GM23338 (cell line): ENCODE measurements at regions not wholly inside any gene's neighbourhood (a gene's known extent, or its start where the extent isn't known, plus 50 kb on each side); places are given as distances from the start of the nearest gene placed in this dataset.

Experiments
- ATAC-seq: fragments of 200-7000 bp; cut with Tn5 transposase; 3 replicates; pipeline ENCODE4 v1.9.1; 2020
- DNase-seq: peaks from one replicate; pipeline ENCODE4 v3.0.0-alpha.2; 2015; ENCODE audit warnings: low spot score
- H2AFZ ChIP-seq: fragments of 200-600 bp; sonication (generic); 2 replicates; pipeline ENCODE4 v1.8.0; 2016; ENCODE audit warnings: antibody characterized with exemption, mild to moderate bottlenecking, moderate library complexity
- H3F3A ChIP-seq: fragments of 200-600 bp; sonication (generic); replicated peaks from 2 replicates; pipeline ENCODE4 v1.8.0; 2017; ENCODE audit warnings: antibody characterized with exemption, mixed run types, low read depth
- H3K27ac ChIP-seq: fragments of 200-600 bp; sonication (generic); 2 replicates; pipeline ENCODE4 v1.6.1; 2016; ENCODE audit warnings: low read depth
- H3K27me3 ChIP-seq: fragments of 200-600 bp; sonication (generic); 2 replicates; pipeline ENCODE4 v1.8.0; 2016; ENCODE audit warnings: mild to moderate bottlenecking, mixed run types, moderate library complexity; ENCODE audit not compliant: insufficient read depth
- H3K36me3 ChIP-seq: fragments of 200-600 bp; sonication (generic); 2 replicates; pipeline ENCODE4 v1.8.0; 2016; ENCODE audit warnings: mild to moderate bottlenecking; ENCODE audit not compliant: insufficient read depth
- H3K4me1 ChIP-seq: fragments of 200-600 bp; sonication (generic); 2 replicates; pipeline ENCODE4 v1.8.0; 2016; ENCODE audit warnings: mild to moderate bottlenecking, moderate library complexity; ENCODE audit not compliant: insufficient read depth
- H3K4me2 ChIP-seq: fragments of 200-600 bp; sonication (generic); 2 replicates; pipeline ENCODE4 v1.7.1; 2017; ENCODE audit warnings: mixed run types
- H3K4me3 ChIP-seq: fragments of 200-600 bp; sonication (generic); 2 replicates; pipeline ENCODE4 v1.6.1; 2016; ENCODE audit warnings: mixed run types
- H3K79me2 ChIP-seq: fragments of 200-600 bp; sonication (generic); replicated peaks from 2 replicates; pipeline ENCODE4 v1.8.0; 2017; ENCODE audit warnings: mild to moderate bottlenecking; ENCODE audit not compliant: insufficient read depth
- H3K9me2 ChIP-seq: fragments of 200-600 bp; sonication (generic); 2 replicates; pipeline ENCODE4 v1.8.0; 2017; ENCODE audit not compliant: insufficient read depth
- H4K20me1 ChIP-seq: fragments of 200-600 bp; sonication (generic); replicated peaks from 2 replicates; pipeline ENCODE4 v1.8.0; 2017; ENCODE audit warnings: mild to moderate bottlenecking; ENCODE audit not compliant: insufficient read depth
- H3K27ac Mint-ChIP-seq: 2 replicates; pipeline ENCODE4 v1.8.0; 2020; ENCODE audit warnings: inconsistent platforms, mild to moderate bottlenecking, moderate library complexity, mixed read lengths
- H3K27me3 Mint-ChIP-seq: 3 replicates; pipeline ENCODE4 v1.8.0; 2022; ENCODE audit warnings: low read depth, mild to moderate bottlenecking, moderate library complexity, mixed read lengths, inconsistent platforms; ENCODE audit not compliant: insufficient read depth, poor library complexity
- H3K36me3 Mint-ChIP-seq: 3 replicates; pipeline ENCODE4 v1.8.0; 2021; ENCODE audit warnings: low read depth, mild to moderate bottlenecking, inconsistent platforms, moderate library complexity, mixed read lengths
- H3K4me1 Mint-ChIP-seq: 3 replicates; pipeline ENCODE4 v1.8.0; 2020; ENCODE audit warnings: mild to moderate bottlenecking, inconsistent platforms, mixed read lengths
- H3K4me3 Mint-ChIP-seq: 3 replicates; pipeline ENCODE4 v1.8.0; 2021; ENCODE audit warnings: moderate library complexity, mild to moderate bottlenecking, inconsistent platforms, mixed read lengths
- H3K9me3 Mint-ChIP-seq: 3 replicates; pipeline ENCODE4 v1.8.0; 2020; ENCODE audit warnings: moderate library complexity, mild to moderate bottlenecking, inconsistent platforms, mixed read lengths
- CREB1 ChIP-seq: fragments of 250-450 bp; sonication (Bioruptor Pico); IDR thresholded peaks from 2 replicates; pipeline ENCODE4 v1.5.0; 2020; ENCODE audit warnings: low read depth, mild to moderate bottlenecking, moderate library complexity
- EZH2 ChIP-seq: fragments of 200-600 bp; sonication (generic); IDR thresholded peaks from one replicate; pipeline ENCODE4 v1.8.0; 2017; ENCODE audit warnings: antibody characterized with exemption, mild to moderate bottlenecking, low read depth; ENCODE audit not compliant: unreplicated experiment
- JUNB ChIP-seq: IDR thresholded peaks from one replicate; pipeline ENCODE4 v1.6.1; 2016; ENCODE audit warnings: antibody characterized with exemption; ENCODE audit not compliant: unreplicated experiment
- NANOG ChIP-seq: IDR thresholded peaks from 2 replicates; pipeline ENCODE4 v1.6.1; 2016; ENCODE audit warnings: antibody characterized with exemption, borderline replicate concordance
- POLR2AphosphoS5 ChIP-seq: IDR thresholded peaks from 2 replicates; pipeline ENCODE4 v1.6.1; 2016; ENCODE audit warnings: antibody characterized with exemption, low read depth
- STAT1 ChIP-seq: IDR thresholded peaks from one replicate; pipeline ENCODE4 v1.6.1; 2016; ENCODE audit warnings: antibody characterized with exemption; ENCODE audit not compliant: unreplicated experiment
- ZNF114 ChIP-seq: fragments of 250-450 bp; sonication (Bioruptor Pico); IDR thresholded peaks from 2 replicates; pipeline ENCODE4 v1.5.0; 2020; ENCODE audit warnings: mild to moderate bottlenecking, moderate library complexity
- ZNF331 ChIP-seq: fragments of 250-450 bp; sonication (Bioruptor Pico); IDR thresholded peaks from 2 replicates; pipeline ENCODE4 v1.5.0; 2020; ENCODE audit warnings: low read depth, mild to moderate bottlenecking, moderate library complexity
- TF ChIP-seq, protein P1 (sequence below), 2 experiments: fragments of 200-600 bp in 1 of 2; sonication (generic) in 1 of 2; conservative IDR thresholded peaks; 2 replicates each; pipeline versions ENCODE4 v1.5.1 to v1.6.1; 2016 to 2017; ENCODE audit warnings: antibody characterized with exemption in 2 of 2, low read depth in 2 of 2, mild to moderate bottlenecking in 2 of 2, moderate library complexity in 1 of 2
- TF ChIP-seq, protein P2 (sequence below): IDR thresholded peaks from 2 replicates; pipeline ENCODE4 v1.6.1; 2016; ENCODE audit warnings: antibody characterized with exemption
- TF ChIP-seq, protein P3 (sequence below): fragments of 250-450 bp; sonication (Bioruptor Pico); IDR thresholded peaks from 2 replicates; pipeline ENCODE4 v1.5.0; 2020; ENCODE audit warnings: mild to moderate bottlenecking, moderate library complexity
- TF ChIP-seq, protein P4 (sequence below): IDR thresholded peaks from one replicate; pipeline ENCODE4 v1.6.1; 2018; ENCODE audit warnings: antibody characterized with exemption; ENCODE audit not compliant: unreplicated experiment

DNA sequence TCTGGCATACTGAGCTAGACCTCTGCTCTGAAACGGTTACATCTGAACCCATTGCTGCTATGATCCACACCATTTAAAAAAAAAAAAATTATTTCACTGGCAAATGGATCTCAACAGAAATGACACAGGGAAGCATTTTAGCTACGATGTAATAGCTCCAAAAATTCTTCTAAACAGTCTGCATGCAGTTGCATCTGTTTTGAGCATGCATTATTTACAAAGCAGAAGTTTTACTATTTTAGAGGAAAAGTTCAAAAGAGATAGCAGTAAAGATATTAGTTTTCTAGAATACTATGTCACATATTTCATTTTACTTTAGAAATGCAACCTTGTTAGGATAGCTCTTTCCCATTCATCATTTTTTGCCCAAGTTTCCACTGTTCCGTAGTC lies 265.7 kb downstream of the MEIS1 start:
- Histone ChIP-seq H3K79me2 (no peaks in the 10 kb centered on the region), H2AFZ (no peak overlapping the region), H3K4me2 (no peak overlapping the region), H3K4me1 (peaks cover 35% of the 10 kb centered on the region), H3F3A (no peaks in the 10 kb centered on the region), H3K4me3 (no peak overlapping the region), H3K27me3 (no peaks in the 10 kb centered on the region), H4K20me1 (no peaks in the 10 kb centered on the region), H3K9me2 (no peaks in the 10 kb centered on the region), H3K27ac (no peak overlapping the region), H3K36me3 (no peaks in the 10 kb centered on the region)
- Mint-ChIP-seq H3K27me3 (peaks cover 6% of the 10 kb centered on the region), H3K9me3 (no peaks in the 10 kb centered on the region), H3K27ac (no peak overlapping the region), H3K4me1 (peaks cover 51% of the 10 kb centered on the region), H3K4me3 (no peak overlapping the region), H3K36me3 (no peaks in the 10 kb centered on the region)
- DNase-seq = no peak
- no peak for ATAC-seq
- TF ChIP-seq, protein P1, sequence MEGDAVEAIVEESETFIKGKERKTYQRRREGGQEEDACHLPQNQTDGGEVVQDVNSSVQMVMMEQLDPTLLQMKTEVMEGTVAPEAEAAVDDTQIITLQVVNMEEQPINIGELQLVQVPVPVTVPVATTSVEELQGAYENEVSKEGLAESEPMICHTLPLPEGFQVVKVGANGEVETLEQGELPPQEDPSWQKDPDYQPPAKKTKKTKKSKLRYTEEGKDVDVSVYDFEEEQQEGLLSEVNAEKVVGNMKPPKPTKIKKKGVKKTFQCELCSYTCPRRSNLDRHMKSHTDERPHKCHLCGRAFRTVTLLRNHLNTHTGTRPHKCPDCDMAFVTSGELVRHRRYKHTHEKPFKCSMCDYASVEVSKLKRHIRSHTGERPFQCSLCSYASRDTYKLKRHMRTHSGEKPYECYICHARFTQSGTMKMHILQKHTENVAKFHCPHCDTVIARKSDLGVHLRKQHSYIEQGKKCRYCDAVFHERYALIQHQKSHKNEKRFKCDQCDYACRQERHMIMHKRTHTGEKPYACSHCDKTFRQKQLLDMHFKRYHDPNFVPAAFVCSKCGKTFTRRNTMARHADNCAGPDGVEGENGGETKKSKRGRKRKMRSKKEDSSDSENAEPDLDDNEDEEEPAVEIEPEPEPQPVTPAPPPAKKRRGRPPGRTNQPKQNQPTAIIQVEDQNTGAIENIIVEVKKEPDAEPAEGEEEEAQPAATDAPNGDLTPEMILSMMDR (conservative IDR thresholded peaks at IDR 0.05; ENCODE audit: low read depth in 2 of 2) = no peak
- TF ChIP-seq ZNF114 (CRISPR knock-in tag) (no peak), STAT1 (no peak), CREB1 (CRISPR knock-in tag) (no peak), NANOG (no peak), JUNB (no peak), EZH2 (no peak), POLR2AphosphoS5 (no peak), ZNF331 (CRISPR knock-in tag) (no peak)
- TF ChIP-seq, protein P2, sequence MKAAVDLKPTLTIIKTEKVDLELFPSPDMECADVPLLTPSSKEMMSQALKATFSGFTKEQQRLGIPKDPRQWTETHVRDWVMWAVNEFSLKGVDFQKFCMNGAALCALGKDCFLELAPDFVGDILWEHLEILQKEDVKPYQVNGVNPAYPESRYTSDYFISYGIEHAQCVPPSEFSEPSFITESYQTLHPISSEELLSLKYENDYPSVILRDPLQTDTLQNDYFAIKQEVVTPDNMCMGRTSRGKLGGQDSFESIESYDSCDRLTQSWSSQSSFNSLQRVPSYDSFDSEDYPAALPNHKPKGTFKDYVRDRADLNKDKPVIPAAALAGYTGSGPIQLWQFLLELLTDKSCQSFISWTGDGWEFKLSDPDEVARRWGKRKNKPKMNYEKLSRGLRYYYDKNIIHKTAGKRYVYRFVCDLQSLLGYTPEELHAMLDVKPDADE = no peak
- TF ChIP-seq, protein P3, sequence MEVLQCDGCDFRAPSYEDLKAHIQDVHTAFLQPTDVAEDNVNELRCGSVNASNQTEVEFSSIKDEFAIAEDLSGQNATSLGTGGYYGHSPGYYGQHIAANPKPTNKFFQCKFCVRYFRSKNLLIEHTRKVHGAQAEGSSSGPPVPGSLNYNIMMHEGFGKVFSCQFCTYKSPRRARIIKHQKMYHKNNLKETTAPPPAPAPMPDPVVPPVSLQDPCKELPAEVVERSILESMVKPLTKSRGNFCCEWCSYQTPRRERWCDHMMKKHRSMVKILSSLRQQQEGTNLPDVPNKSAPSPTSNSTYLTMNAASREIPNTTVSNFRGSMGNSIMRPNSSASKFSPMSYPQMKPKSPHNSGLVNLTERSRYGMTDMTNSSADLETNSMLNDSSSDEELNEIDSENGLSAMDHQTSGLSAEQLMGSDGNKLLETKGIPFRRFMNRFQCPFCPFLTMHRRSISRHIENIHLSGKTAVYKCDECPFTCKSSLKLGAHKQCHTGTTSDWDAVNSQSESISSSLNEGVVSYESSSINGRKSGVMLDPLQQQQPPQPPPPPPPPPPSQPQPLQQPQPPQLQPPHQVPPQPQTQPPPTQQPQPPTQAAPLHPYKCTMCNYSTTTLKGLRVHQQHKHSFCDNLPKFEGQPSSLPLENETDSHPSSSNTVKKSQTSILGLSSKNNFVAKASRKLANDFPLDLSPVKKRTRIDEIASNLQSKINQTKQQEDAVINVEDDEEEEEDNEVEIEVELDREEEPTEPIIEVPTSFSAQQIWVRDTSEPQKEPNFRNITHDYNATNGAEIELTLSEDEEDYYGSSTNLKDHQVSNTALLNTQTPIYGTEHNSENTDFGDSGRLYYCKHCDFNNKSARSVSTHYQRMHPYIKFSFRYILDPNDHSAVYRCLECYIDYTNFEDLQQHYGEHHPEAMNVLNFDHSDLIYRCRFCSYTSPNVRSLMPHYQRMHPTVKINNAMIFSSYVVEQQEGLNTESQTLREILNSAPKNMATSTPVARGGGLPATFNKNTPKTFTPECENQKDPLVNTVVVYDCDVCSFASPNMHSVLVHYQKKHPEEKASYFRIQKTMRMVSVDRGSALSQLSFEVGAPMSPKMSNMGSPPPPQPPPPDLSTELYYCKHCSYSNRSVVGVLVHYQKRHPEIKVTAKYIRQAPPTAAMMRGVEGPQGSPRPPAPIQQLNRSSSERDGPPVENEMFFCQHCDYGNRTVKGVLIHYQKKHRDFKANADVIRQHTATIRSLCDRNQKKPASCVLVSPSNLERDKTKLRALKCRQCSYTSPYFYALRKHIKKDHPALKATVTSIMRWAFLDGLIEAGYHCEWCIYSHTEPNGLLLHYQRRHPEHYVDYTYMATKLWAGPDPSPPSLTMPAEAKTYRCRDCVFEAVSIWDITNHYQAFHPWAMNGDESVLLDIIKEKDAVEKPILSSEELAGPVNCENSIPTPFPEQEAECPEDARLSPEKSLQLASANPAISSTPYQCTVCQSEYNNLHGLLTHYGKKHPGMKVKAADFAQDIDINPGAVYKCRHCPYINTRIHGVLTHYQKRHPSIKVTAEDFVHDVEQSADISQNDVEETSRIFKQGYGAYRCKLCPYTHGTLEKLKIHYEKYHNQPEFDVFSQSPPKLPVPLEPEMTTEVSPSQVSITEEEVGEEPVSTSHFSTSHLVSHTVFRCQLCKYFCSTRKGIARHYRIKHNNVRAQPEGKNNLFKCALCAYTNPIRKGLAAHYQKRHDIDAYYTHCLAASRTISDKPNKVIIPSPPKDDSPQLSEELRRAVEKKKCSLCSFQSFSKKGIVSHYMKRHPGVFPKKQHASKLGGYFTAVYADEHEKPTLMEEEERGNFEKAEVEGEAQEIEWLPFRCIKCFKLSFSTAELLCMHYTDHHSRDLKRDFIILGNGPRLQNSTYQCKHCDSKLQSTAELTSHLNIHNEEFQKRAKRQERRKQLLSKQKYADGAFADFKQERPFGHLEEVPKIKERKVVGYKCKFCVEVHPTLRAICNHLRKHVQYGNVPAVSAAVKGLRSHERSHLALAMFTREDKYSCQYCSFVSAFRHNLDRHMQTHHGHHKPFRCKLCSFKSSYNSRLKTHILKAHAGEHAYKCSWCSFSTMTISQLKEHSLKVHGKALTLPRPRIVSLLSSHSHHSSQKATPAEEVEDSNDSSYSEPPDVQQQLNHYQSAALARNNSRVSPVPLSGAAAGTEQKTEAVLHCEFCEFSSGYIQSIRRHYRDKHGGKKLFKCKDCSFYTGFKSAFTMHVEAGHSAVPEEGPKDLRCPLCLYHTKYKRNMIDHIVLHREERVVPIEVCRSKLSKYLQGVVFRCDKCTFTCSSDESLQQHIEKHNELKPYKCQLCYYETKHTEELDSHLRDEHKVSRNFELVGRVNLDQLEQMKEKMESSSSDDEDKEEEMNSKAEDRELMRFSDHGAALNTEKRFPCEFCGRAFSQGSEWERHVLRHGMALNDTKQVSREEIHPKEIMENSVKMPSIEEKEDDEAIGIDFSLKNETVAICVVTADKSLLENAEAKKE (CRISPR knock-in tag) = no peak
- TF ChIP-seq, protein P4, sequence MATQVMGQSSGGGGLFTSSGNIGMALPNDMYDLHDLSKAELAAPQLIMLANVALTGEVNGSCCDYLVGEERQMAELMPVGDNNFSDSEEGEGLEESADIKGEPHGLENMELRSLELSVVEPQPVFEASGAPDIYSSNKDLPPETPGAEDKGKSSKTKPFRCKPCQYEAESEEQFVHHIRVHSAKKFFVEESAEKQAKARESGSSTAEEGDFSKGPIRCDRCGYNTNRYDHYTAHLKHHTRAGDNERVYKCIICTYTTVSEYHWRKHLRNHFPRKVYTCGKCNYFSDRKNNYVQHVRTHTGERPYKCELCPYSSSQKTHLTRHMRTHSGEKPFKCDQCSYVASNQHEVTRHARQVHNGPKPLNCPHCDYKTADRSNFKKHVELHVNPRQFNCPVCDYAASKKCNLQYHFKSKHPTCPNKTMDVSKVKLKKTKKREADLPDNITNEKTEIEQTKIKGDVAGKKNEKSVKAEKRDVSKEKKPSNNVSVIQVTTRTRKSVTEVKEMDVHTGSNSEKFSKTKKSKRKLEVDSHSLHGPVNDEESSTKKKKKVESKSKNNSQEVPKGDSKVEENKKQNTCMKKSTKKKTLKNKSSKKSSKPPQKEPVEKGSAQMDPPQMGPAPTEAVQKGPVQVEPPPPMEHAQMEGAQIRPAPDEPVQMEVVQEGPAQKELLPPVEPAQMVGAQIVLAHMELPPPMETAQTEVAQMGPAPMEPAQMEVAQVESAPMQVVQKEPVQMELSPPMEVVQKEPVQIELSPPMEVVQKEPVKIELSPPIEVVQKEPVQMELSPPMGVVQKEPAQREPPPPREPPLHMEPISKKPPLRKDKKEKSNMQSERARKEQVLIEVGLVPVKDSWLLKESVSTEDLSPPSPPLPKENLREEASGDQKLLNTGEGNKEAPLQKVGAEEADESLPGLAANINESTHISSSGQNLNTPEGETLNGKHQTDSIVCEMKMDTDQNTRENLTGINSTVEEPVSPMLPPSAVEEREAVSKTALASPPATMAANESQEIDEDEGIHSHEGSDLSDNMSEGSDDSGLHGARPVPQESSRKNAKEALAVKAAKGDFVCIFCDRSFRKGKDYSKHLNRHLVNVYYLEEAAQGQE = no peak
